PC-9 (cell line): ENCODE measurements at regions not wholly inside any gene's neighbourhood (a gene's known extent, or its start where the extent isn't known, plus 50 kb on each side); places are given as distances from the start of the nearest gene placed in this dataset.

Experiments
- BruUV-seq: library from RNA; stranded (reverse); fragments of 400-500 nt; replicated peaks from 2 replicates; lab custom pipeline; 2021; lab: Mats Ljungman, UMichigan
- CTCF ChIA-PET: fragments of 300-600 bp; sonication (Branson Sonifier 250); formaldehyde crosslinking; loops from one replicate; lab custom pipeline; 2022; ENCODE audit warnings: antibody characterized with exemption; lab: Charles Lee
- POLR2A ChIA-PET: fragments of 300-600 bp; sonication (Branson Sonifier 250); formaldehyde crosslinking; loops from one replicate; lab custom pipeline; 2022; ENCODE audit warnings: antibody characterized with exemption; ENCODE audit not compliant: unreplicated experiment; lab: Charles Lee
- DNase-seq, 2 experiments: peaks; one replicate each; pipeline versions ENCODE4 v3.0.0 to v3.0.0-alpha.2; 2015 to 2022; ENCODE audit warnings: mixed read lengths in 1 of 2
- H2AFZ ChIP-seq: fragments of 200-600 bp; sonication (generic); 2 replicates; pipeline ENCODE4 v1.8.1; 2017; ENCODE audit warnings: antibody characterized with exemption
- H3F3A ChIP-seq: fragments of 200-600 bp; sonication (generic); 2 replicates; pipeline ENCODE4 v1.8.1; 2017; ENCODE audit warnings: antibody characterized with exemption, mild to moderate bottlenecking, low read depth; ENCODE audit not compliant: insufficient read depth
- H3K27ac ChIP-seq: fragments of 200-600 bp; sonication (generic); 2 replicates; pipeline ENCODE4 v1.6.1; 2016; ENCODE audit warnings: mixed run types
- H3K27me3 ChIP-seq: fragments of 200-600 bp; sonication (generic); 2 replicates; pipeline ENCODE4 v1.6.1; 2016; ENCODE audit warnings: low read depth, mixed run types; ENCODE audit not compliant: insufficient read depth
- H3K36me3 ChIP-seq: fragments of 200-600 bp; sonication (generic); 2 replicates; pipeline ENCODE4 v1.6.1; 2016; ENCODE audit warnings: low read depth, mixed run types
- H3K4me1 ChIP-seq: fragments of 200-600 bp; sonication (generic); replicated peaks from 2 replicates; pipeline ENCODE4 v1.6.1; 2016; ENCODE audit warnings: mixed run types; ENCODE audit not compliant: insufficient read depth
- H3K4me2 ChIP-seq: fragments of 200-600 bp; sonication (generic); 2 replicates; pipeline ENCODE4 v1.6.1; 2017; ENCODE audit warnings: mixed run types
- H3K4me3 ChIP-seq: fragments of 200-600 bp; sonication (generic); 2 replicates; pipeline ENCODE4 v1.6.1; 2016; ENCODE audit warnings: mixed run types
- H3K79me2 ChIP-seq: fragments of 200-600 bp; sonication (generic); 2 replicates; pipeline ENCODE4 v1.6.1; 2017; ENCODE audit warnings: low read depth, mixed run types
- H3K9me2 ChIP-seq: fragments of 200-600 bp; sonication (generic); 2 replicates; pipeline ENCODE4 v1.8.1; 2017; ENCODE audit warnings: mild to moderate bottlenecking; ENCODE audit not compliant: insufficient read depth
- H3K9me3 ChIP-seq: fragments of 200-600 bp; sonication (generic); 2 replicates; pipeline ENCODE4 v1.8.1; 2016; ENCODE audit warnings: low read depth; ENCODE audit not compliant: insufficient read depth
- H4K20me1 ChIP-seq: fragments of 200-600 bp; sonication (generic); 2 replicates; pipeline ENCODE4 v1.8.1; 2017; ENCODE audit not compliant: insufficient read depth
- CTCF ChIP-seq: fragments of 200-600 bp; sonication (generic); conservative IDR thresholded peaks from 2 replicates; pipeline ENCODE4 v1.6.1; 2017; ENCODE audit warnings: mixed run types, antibody characterized with exemption, mild to moderate bottlenecking, moderate library complexity
- EZH2 ChIP-seq: fragments of 200-600 bp; sonication (generic); IDR thresholded peaks from 2 replicates; pipeline ENCODE4 v1.8.0; 2017; ENCODE audit warnings: antibody characterized with exemption, low read depth
- intact Hi-C: fragments of 100-400 bp; cut with micrococcal nuclease; formaldehyde crosslinking; loops from one replicate; pipeline ENCODE4 v1.10.0; 2022; ENCODE audit not compliant: unreplicated experiment

GRCh38 chr6:27547157-27548075 is 74.5 kb upstream of the ZNF184 start:
- no TSS peak for BruUV-seq
- POLR2A ChIA-PET, result no interaction called here
- peak overlapping the region; percentile 37 for H3K27ac ChIP-seq
- CTCF ChIA-PET, result interaction anchor here (0.8 kb wide), 1 partner anchor 205 kb away, joined by 3 read pairs; no protein-coding TSS in a partner anchor
- intact Hi-C loops, result loop anchor here (2.0 to 5.0 kb wide), 5 partner anchors 35 to 205 kb away; no protein-coding TSS in a partner anchor
- H3K9me3 ChIP-seq, result no peaks in the 10 kb centered on the region
- no peaks in the 10 kb centered on the region for H3K36me3 ChIP-seq
- H3K27me3 ChIP-seq, result no peaks in the 10 kb centered on the region
- H3K4me2 ChIP-seq, result peak overlapping the region; percentile 90
- peaks cover 58% of the 10 kb centered on the region for H3F3A ChIP-seq
- H3K79me2 ChIP-seq, result no peaks in the 10 kb centered on the region
- H2AFZ ChIP-seq, result peak overlapping the region; percentile 74
- no peaks in the 10 kb centered on the region for H4K20me1 ChIP-seq
- no peaks in the 10 kb centered on the region for H3K9me2 ChIP-seq
- DNase-seq, result peak; percentile 46 to 66
- peak overlapping the region; percentile 64 for H3K4me3 ChIP-seq
- no peak for TF ChIP-seq EZH2
- TF ChIP-seq CTCF, result no peak
- no peaks in the 10 kb centered on the region; the same call in none of the 2 replicates for H3K4me1 ChIP-seq

- Histone ChIP-seq H3K4me2 (no peak overlapping the region), H3K9me3 (no peaks in the 10 kb centered on the region), H2AFZ (no peak overlapping the region), H3K4me3 (no peak overlapping the region), H3K9me2 (no peaks in the 10 kb centered on the region), H3K4me1 (no peaks in the 10 kb centered on the region; the same call in none of the 2 replicates), H3F3A (peaks cover 57% of the 10 kb centered on the region), H4K20me1 (no peaks in the 10 kb centered on the region), H3K36me3 (no peaks in the 10 kb centered on the region), H3K27me3 (no peaks in the 10 kb centered on the region), H3K27ac (no peak overlapping the region), H3K79me2 (no peaks in the 10 kb centered on the region)
- TF ChIP-seq EZH2, result no peak
- no peak for TF ChIP-seq CTCF
- intact Hi-C loops, result loop anchor here (2.0 to 5.0 kb wide), 4 partner anchors 46 to 206 kb away; no protein-coding TSS in a partner anchor
- ChIA-PET POLR2A (no interaction called here), CTCF (no interaction called here)
- DNase-seq, result no peak
- no TSS peak for BruUV-seq
These were observed 73.6 kb upstream of the ZNF184 start for GRCh38 chr6:27546522-27546921.

- intact Hi-C loops, result loop anchor here (2.0 to 5.0 kb wide), 4 partner anchors 47 to 207 kb away; no protein-coding TSS in a partner anchor
These were observed 72.6 kb upstream of the ZNF184 start for GRCh38 chr6:27545271-27546046.

More at GRCh38 chr6:27545271-27546046, 72.6 kb upstream of the ZNF184 start:
- Histone ChIP-seq H3K9me2 (no peaks in the 10 kb centered on the region), H3K36me3 (no peaks in the 10 kb centered on the region), H4K20me1 (no peaks in the 10 kb centered on the region), H3K27ac (peak overlapping the region; percentile 27; the same call in 1 of the 2 replicates), H3K9me3 (no peaks in the 10 kb centered on the region), H3K27me3 (no peaks in the 10 kb centered on the region), H2AFZ (peak overlapping the region; percentile 86), H3K4me3 (peak overlapping the region; percentile 58), H3K4me1 (peaks cover 9% of the 10 kb centered on the region), H3K79me2 (no peaks in the 10 kb centered on the region), H3F3A (peaks cover 62% of the 10 kb centered on the region), H3K4me2 (peak overlapping the region; percentile 78)
- ChIA-PET POLR2A (interaction anchor here (0.9 kb wide), 1 partner anchor 26 kb away, joined by 3 read pairs; no protein-coding TSS in a partner anchor), CTCF (interaction anchor here (0.7 to 1.0 kb wide), 2 partner anchors 207 to 1272 kb away, joined by 4 read pairs; no protein-coding TSS in a partner anchor)
- TSS peak; percentile 100 for BruUV-seq
- DNase-seq, result peak; percentile 72 to 78
- no peak for TF ChIP-seq EZH2
